ENCODE measurements at regions not wholly inside any gene's neighbourhood (a gene's known extent, or its start where the extent isn't known, plus 50 kb on each side); places are given as distances from the start of the nearest gene placed in this dataset.

DNA sequence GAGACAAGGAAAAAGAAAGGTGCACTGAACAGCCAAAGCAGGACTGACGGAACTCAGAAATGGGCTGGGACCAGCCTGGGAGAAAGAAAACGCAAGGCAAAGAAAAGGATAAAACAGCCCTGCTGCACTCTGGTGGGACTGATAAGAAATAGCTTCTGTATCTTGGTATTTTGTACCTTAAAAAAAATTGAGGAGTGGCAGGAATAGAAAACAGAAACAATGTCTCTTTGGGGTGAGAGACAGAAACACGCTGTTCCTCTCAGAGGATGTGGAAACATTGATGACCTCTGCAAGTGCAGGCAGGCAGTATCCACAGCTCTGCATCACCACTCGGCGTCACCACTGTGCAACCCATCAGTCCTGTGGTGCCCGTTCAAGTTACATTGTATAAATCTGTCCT, 152.5 kb upstream of the SPRY1 start:
- H3K27me3 ChIP-seq (ENCODE audit: control insufficient read depth in 1 of 2, insufficient read depth in 2 of 2, low read length in 2 of 2), result no peaks in the 10 kb centered on the region
- no peak overlapping the region for H3K4me3 ChIP-seq (ENCODE audit: low read depth in 1 of 2, low read length in 2 of 2)
- no peaks in the 10 kb centered on the region for H3K36me3 ChIP-seq (ENCODE audit: control insufficient read depth in 1 of 2, insufficient read depth in 2 of 2, low read length in 2 of 2)
- H3K27ac ChIP-seq (ENCODE audit: low read depth, low read length), result no peak overlapping the region
- no peaks in the 10 kb centered on the region for H3K9me3 ChIP-seq (ENCODE audit: control insufficient read depth in 1 of 2, low read length in 2 of 2)
- H3K9ac ChIP-seq (ENCODE audit: low read depth in 1 of 2, low read length in 2 of 2), result no peak overlapping the region
- peaks cover 0 to 8% of the 10 kb centered on the region in 2 donors for H3K4me1 ChIP-seq (ENCODE audit: control insufficient read depth in 1 of 2, insufficient read depth in 2 of 2, low read length in 2 of 2)

DNA sequence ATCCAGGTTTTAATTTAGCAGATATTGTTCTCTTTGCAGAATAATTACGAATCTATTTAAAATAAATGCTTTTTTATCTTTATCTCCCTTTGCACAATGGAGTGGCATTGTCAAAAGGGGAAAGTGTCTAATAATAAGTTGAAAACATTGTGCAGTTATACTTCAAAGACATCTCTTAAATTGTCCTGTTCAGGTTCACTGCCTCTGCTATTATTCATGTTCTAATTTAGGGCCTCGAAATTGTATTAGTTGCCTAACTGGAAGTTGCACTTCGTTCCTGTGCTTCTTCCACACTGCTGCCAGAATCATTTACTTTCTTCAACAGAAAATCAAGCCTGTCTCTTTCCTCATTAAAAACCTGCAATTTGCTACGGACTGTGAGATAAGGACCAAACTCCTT, 150.5 kb upstream of the SPRY1 start:
- Histone ChIP-seq H3K4me3 (ENCODE audit: low read depth in 1 of 2, low read length in 2 of 2) (no peak overlapping the region), H3K9me3 (ENCODE audit: control insufficient read depth in 1 of 2, low read length in 2 of 2) (no peaks in the 10 kb centered on the region), H3K27me3 (ENCODE audit: control insufficient read depth in 1 of 2, insufficient read depth in 2 of 2, low read length in 2 of 2) (no peaks in the 10 kb centered on the region), H3K9ac (ENCODE audit: low read depth in 1 of 2, low read length in 2 of 2) (no peak overlapping the region), H3K36me3 (ENCODE audit: control insufficient read depth in 1 of 2, insufficient read depth in 2 of 2, low read length in 2 of 2) (no peaks in the 10 kb centered on the region), H3K4me1 (ENCODE audit: control insufficient read depth in 1 of 2, insufficient read depth in 2 of 2, low read length in 2 of 2) (peaks cover 0 to 14% of the 10 kb centered on the region in 2 donors), H3K27ac (ENCODE audit: low read depth, low read length) (no peak overlapping the region)

DNA sequence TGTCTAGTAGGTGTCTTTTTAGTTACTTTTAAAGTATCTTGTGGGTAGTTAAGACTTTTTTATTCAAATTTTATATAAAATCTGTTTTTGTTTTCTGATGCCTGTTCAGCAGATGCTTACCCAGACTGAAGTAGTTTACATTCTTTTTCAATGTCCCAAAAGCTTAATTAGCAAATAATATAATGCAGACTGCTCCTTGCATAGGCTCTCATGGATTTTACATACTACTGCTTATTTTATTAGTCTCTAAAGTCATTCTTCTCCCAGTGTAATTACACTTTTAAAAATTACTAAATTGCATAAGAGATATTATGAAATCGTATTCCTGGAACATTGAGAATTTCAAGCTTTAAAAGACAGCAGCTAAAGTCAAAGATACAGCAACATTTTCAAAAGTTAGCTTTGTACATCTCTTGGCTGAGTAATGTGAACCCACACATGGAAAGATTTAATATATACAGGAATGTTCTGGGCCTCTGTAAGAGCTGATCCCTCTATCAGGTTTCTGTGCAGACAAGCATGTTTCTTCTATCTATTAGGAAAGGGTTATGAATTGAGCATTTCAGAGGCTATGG, 148.4 kb upstream of the SPRY1 start:
- Histone ChIP-seq H3K9ac (ENCODE audit: low read depth in 1 of 2, low read length in 2 of 2) (no peak overlapping the region), H3K4me1 (ENCODE audit: control insufficient read depth in 1 of 2, insufficient read depth in 2 of 2, low read length in 2 of 2) (peaks cover 0 to 14% of the 10 kb centered on the region in 2 donors), H3K36me3 (ENCODE audit: control insufficient read depth in 1 of 2, insufficient read depth in 2 of 2, low read length in 2 of 2) (no peaks in the 10 kb centered on the region)

DNA sequence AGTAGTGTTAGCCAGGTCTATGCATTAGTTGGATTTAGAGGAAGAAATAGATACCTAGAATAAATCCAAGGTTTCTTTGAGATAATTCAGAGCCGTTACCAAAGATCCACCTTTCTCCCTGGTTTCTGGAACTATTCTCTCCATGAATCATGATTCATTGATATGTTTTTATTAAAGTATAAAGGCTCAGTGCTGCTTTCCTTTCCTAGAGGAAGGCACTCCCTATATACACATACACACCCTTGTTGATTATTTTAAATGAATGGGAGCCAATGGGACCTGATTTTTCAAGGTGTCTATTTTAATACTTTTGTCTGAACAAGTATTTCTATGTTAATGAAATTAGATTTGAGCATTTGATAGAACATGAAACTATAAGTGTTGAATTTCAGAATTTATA, 146.8 kb upstream of the SPRY1 start:
- no peak overlapping the region for H3K4me3 ChIP-seq (ENCODE audit: low read depth in 1 of 2, low read length in 2 of 2)
- H3K4me1 ChIP-seq (ENCODE audit: control insufficient read depth in 1 of 2, insufficient read depth in 2 of 2, low read length in 2 of 2), result peaks cover 0 to 11% of the 10 kb centered on the region in 2 donors
- no peak overlapping the region for H3K9ac ChIP-seq (ENCODE audit: low read depth in 1 of 2, low read length in 2 of 2)
- H3K9me3 ChIP-seq (ENCODE audit: control insufficient read depth in 1 of 2, low read length in 2 of 2), result no peaks in the 10 kb centered on the region
- no peaks in the 10 kb centered on the region for H3K27me3 ChIP-seq (ENCODE audit: control insufficient read depth in 1 of 2, insufficient read depth in 2 of 2, low read length in 2 of 2)
- no peak overlapping the region for H3K27ac ChIP-seq (ENCODE audit: low read depth, low read length)
- no peaks in the 10 kb centered on the region for H3K36me3 ChIP-seq (ENCODE audit: control insufficient read depth in 1 of 2, insufficient read depth in 2 of 2, low read length in 2 of 2)

More for the DNA sequence above, 148.4 kb upstream of the SPRY1 start:
- H3K9me3 ChIP-seq (ENCODE audit: control insufficient read depth in 1 of 2, low read length in 2 of 2), result no peaks in the 10 kb centered on the region
- H3K4me3 ChIP-seq (ENCODE audit: low read depth in 1 of 2, low read length in 2 of 2), result no peak overlapping the region
- H3K27me3 ChIP-seq (ENCODE audit: control insufficient read depth in 1 of 2, insufficient read depth in 2 of 2, low read length in 2 of 2), result no peaks in the 10 kb centered on the region
- H3K27ac ChIP-seq (ENCODE audit: low read depth, low read length), result no peak overlapping the region

DNA sequence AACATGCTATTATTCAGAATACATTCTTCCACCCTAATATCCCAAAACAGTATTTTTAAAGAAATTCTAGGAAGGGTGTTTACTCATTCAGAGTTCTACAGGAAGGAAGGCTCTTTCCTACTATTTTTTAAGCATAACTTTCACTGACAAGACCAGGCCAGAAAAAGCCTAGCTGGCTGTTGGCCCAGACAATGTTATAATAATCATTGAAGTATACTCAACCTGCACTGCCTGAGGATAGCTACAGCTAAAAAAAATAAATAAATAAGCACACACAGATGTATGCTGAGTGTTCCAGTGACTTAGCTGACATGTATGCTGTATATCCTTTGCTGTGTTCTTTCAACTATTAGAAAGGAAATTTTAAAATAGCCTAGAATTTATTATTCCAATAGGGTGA, 145.8 kb upstream of the SPRY1 start:
- no peak overlapping the region for H3K27ac ChIP-seq (ENCODE audit: low read depth, low read length)
- H3K9ac ChIP-seq (ENCODE audit: low read depth in 1 of 2, low read length in 2 of 2), result no peak overlapping the region
- H3K4me1 ChIP-seq (ENCODE audit: control insufficient read depth in 1 of 2, insufficient read depth in 2 of 2, low read length in 2 of 2), result peaks cover 0 to 11% of the 10 kb centered on the region in 2 donors
- no peaks in the 10 kb centered on the region for H3K27me3 ChIP-seq (ENCODE audit: control insufficient read depth in 1 of 2, insufficient read depth in 2 of 2, low read length in 2 of 2)
- no peaks in the 10 kb centered on the region for H3K36me3 ChIP-seq (ENCODE audit: control insufficient read depth in 1 of 2, insufficient read depth in 2 of 2, low read length in 2 of 2)
- H3K9me3 ChIP-seq (ENCODE audit: control insufficient read depth in 1 of 2, low read length in 2 of 2), result no peaks in the 10 kb centered on the region
- no peak overlapping the region for H3K4me3 ChIP-seq (ENCODE audit: low read depth in 1 of 2, low read length in 2 of 2)

DNA sequence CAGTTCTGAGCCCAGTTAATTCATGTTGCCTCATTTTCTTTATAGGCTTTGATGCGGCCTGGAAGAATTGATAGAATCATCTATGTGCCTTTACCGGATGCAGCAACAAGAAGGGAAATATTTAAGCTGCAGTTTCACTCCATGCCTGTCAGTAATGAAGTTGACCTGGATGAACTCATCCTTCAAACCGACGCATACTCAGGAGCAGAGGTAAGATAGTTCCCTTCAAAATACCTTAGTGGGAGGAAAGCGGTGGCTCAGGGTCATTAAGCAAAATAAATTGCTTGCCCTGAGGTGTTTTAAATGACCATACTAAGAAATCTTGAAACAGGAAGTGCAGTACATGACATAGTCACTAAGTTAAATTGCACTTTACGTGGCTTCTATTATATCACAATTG, 140.6 kb upstream of the SPRY1 start:
- Histone ChIP-seq H3K27ac (ENCODE audit: low read depth, low read length) (no peak overlapping the region), H3K4me1 (ENCODE audit: control insufficient read depth in 1 of 2, insufficient read depth in 2 of 2, low read length in 2 of 2) (no peaks in the 10 kb centered on the region), H3K27me3 (ENCODE audit: control insufficient read depth in 1 of 2, insufficient read depth in 2 of 2, low read length in 2 of 2) (no peaks in the 10 kb centered on the region), H3K36me3 (ENCODE audit: control insufficient read depth in 1 of 2, insufficient read depth in 2 of 2, low read length in 2 of 2) (no peaks in the 10 kb centered on the region), H3K9ac (ENCODE audit: low read depth in 1 of 2, low read length in 2 of 2) (no peak overlapping the region), H3K4me3 (ENCODE audit: low read depth in 1 of 2, low read length in 2 of 2) (no peak overlapping the region), H3K9me3 (ENCODE audit: control insufficient read depth in 1 of 2, low read length in 2 of 2) (no peaks in the 10 kb centered on the region)

DNA sequence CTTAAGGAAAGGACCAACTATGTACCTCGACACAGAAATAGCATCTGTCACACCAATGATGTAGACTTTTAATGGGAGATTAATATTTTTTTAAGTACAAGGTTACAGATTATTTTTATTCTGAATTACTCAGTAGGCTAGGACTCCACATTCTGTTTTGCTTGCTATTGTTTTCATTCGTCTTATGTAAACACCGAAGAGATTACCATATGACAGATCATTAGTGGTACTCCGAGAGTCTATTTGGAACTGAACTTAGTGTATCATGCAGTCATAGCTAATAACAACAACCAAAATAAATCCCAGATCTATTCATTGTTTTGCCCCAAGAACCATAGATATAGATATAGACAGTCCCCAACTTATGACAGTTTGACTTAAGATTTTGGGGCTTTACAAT, 139.7 kb upstream of the SPRY1 start:
- Histone ChIP-seq H3K27ac (ENCODE audit: low read depth, low read length) (no peak overlapping the region), H3K9me3 (ENCODE audit: control insufficient read depth in 1 of 2, low read length in 2 of 2) (no peaks in the 10 kb centered on the region), H3K9ac (ENCODE audit: low read depth in 1 of 2, low read length in 2 of 2) (no peak overlapping the region), H3K4me3 (ENCODE audit: low read depth in 1 of 2, low read length in 2 of 2) (no peak overlapping the region), H3K4me1 (ENCODE audit: control insufficient read depth in 1 of 2, insufficient read depth in 2 of 2, low read length in 2 of 2) (no peaks in the 10 kb centered on the region), H3K36me3 (ENCODE audit: control insufficient read depth in 1 of 2, insufficient read depth in 2 of 2, low read length in 2 of 2) (no peaks in the 10 kb centered on the region), H3K27me3 (ENCODE audit: control insufficient read depth in 1 of 2, insufficient read depth in 2 of 2, low read length in 2 of 2) (no peaks in the 10 kb centered on the region)

DNA sequence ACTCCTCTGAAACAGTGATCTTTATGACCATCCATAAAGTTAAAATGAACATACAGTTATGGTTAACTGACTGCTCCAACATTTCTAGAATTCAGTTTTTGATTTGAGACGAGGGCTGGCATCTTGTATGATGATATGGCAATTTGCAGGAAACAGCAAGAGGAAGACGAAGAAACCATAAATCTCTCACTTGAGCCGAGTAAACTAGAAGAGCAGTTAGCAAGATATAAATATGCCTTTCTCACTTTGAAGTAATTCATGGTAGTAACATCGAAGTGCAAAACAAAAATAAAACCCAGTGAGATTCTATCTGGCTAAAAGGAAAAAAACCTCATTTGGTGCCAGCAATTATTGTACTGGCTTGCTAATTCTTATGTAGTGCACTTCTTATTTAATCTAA, 139.0 kb upstream of the SPRY1 start:
- no peak overlapping the region for H3K4me3 ChIP-seq (ENCODE audit: low read depth in 1 of 2, low read length in 2 of 2)
- H3K4me1 ChIP-seq (ENCODE audit: control insufficient read depth in 1 of 2, insufficient read depth in 2 of 2, low read length in 2 of 2), result no peaks in the 10 kb centered on the region
- H3K27ac ChIP-seq (ENCODE audit: low read depth, low read length), result no peak overlapping the region
- no peaks in the 10 kb centered on the region for H3K9me3 ChIP-seq (ENCODE audit: control insufficient read depth in 1 of 2, low read length in 2 of 2)
- H3K36me3 ChIP-seq (ENCODE audit: control insufficient read depth in 1 of 2, insufficient read depth in 2 of 2, low read length in 2 of 2), result no peaks in the 10 kb centered on the region
- no peak overlapping the region for H3K9ac ChIP-seq (ENCODE audit: low read depth in 1 of 2, low read length in 2 of 2)
- no peaks in the 10 kb centered on the region for H3K27me3 ChIP-seq (ENCODE audit: control insufficient read depth in 1 of 2, insufficient read depth in 2 of 2, low read length in 2 of 2)

DNA sequence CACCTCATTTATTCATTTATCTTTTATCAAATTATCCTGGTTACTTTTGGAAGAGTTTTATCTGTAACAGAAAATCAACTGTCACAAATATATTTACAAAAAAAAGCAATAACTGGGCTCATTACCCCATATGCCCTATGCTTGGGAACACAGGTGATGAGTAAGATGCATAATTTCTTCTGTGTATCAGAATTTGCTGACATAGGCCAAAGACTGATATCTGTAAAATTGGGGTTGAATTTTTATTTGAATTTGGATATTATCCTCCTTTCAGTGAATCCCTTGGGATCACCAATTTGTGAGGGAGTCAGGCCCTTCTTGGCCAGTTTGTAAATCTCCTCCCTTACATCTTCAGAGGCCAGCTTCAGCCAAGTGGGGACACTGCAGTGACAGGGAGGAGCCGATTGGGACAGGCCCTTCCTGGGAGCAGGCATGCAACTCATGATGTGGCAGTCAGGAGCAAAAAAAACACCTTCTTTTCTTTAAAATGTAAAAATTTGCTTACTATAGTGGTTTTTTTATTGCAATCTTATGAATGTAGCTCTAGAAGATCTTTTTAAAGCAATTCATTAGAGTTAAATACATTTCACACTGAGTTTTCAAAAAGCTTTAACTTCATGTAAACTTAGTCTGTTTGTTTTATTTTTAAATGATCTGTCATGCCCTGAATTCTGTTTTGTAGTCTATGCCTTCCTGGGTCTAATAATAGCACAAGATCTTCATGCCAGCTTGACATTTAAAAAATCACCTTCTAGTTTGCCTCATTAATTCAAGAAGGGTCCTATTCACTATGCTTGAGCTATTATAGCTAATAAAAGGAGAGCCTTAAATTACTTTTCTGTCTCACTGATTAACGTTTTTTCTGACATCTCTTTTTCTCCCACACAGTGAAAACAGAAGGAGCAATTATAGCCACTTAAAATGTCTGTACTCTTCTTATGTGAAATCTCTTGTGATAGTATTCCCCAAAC, 136.6 kb upstream of the SPRY1 start:
- Histone ChIP-seq H3K36me3 (ENCODE audit: control insufficient read depth in 1 of 2, insufficient read depth in 2 of 2, low read length in 2 of 2) (no peaks in the 10 kb centered on the region), H3K27ac (ENCODE audit: low read depth, low read length) (no peak overlapping the region), H3K4me3 (ENCODE audit: low read depth in 1 of 2, low read length in 2 of 2) (no peak overlapping the region), H3K4me1 (ENCODE audit: control insufficient read depth in 1 of 2, insufficient read depth in 2 of 2, low read length in 2 of 2) (no peaks in the 10 kb centered on the region), H3K27me3 (ENCODE audit: control insufficient read depth in 1 of 2, insufficient read depth in 2 of 2, low read length in 2 of 2) (no peaks in the 10 kb centered on the region), H3K9me3 (ENCODE audit: control insufficient read depth in 1 of 2, low read length in 2 of 2) (no peaks in the 10 kb centered on the region), H3K9ac (ENCODE audit: low read depth in 1 of 2, low read length in 2 of 2) (no peak overlapping the region)

DNA sequence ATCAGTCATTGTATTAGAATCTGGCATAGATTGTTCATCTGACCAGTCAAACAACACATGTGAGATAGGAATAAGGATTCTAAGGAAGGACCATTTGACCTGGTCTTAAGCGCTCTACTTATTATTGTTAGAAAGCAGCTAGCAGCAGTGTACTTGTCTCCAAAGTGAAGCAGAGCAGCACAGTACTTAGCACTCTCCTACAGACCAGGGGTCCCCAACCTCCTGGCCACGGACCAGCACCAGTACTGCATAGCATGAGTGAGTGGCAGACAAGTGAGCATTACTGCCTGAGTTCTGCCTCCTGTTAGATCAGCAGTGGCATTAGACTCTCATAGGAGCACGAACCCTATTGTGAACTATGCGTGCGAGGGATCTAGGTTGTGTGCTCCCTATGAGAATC, 135.9 kb upstream of the SPRY1 start:
- Histone ChIP-seq H3K36me3 (ENCODE audit: control insufficient read depth in 1 of 2, insufficient read depth in 2 of 2, low read length in 2 of 2) (no peaks in the 10 kb centered on the region), H3K4me3 (ENCODE audit: low read depth in 1 of 2, low read length in 2 of 2) (no peak overlapping the region), H3K9ac (ENCODE audit: low read depth in 1 of 2, low read length in 2 of 2) (no peak overlapping the region), H3K4me1 (ENCODE audit: control insufficient read depth in 1 of 2, insufficient read depth in 2 of 2, low read length in 2 of 2) (no peaks in the 10 kb centered on the region), H3K27ac (ENCODE audit: low read depth, low read length) (no peak overlapping the region), H3K27me3 (ENCODE audit: control insufficient read depth in 1 of 2, insufficient read depth in 2 of 2, low read length in 2 of 2) (no peaks in the 10 kb centered on the region), H3K9me3 (ENCODE audit: control insufficient read depth in 1 of 2, low read length in 2 of 2) (no peaks in the 10 kb centered on the region)

Data from duodenal mucosa (tissue), 2 donors.